NB4 (cell line): ENCODE measurements at regions not wholly inside any gene's neighbourhood (a gene's known extent, or its start where the extent isn't known, plus 50 kb on each side); places are given as distances from the start of the nearest gene placed in this dataset.

ENCODE experiments used
- CTCF ChIP-seq: IDR thresholded peaks from one replicate; pipeline ENCODE4 v1.5.1; 2012; ENCODE audit warnings: low read depth, low read length
- POLR2A ChIP-seq: IDR thresholded peaks from 2 replicates; pipeline ENCODE4 v1.6.1; 2011; ENCODE audit warnings: mild to moderate bottlenecking; ENCODE audit not compliant: insufficient read length; ENCODE audit errors: extremely low read depth

- TF ChIP-seq CTCF (no peak), POLR2A (no peak)
Measured at GRCh38 chr4:60718874-60719273, 481.3 kb upstream of the ADGRL3 start.
